ENCODE measurements at regions not wholly inside any gene's neighbourhood (a gene's known extent, or its start where the extent isn't known, plus 50 kb on each side); places are given as distances from the start of the nearest gene placed in this dataset.

DNA sequence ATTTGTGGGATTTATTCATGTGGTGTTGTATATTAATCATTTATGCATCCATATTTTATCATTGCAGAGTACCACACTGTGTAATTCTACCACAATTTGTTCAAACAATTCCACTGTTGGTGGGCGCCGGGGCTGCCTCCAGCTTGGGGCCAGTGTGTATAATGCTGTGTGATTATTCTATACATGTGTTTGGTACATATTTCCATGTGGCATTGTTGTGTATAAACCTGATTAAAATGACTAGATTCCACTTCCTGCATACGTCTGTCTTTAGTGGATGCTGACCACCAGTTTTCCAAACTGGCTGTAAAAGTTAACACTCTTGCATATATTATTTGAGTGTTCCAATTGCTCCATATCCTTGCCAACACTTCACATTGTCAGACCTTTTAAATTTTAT lies 1213.8 kb downstream of the TBC1D22A start:
- TF ChIP-seq CTCF (IDR thresholded peaks at IDR 0.05) (no peak), POLR2A (IDR thresholded peaks at IDR 0.05) (no peak)

Data from esophagus squamous epithelium (tissue), 4 donors.